Panc1 (cell line): ENCODE measurements at regions not wholly inside any gene's neighbourhood (a gene's known extent, or its start where the extent isn't known, plus 50 kb on each side); places are given as distances from the start of the nearest gene placed in this dataset.

Experiments
- SIN3A ChIP-seq: IDR thresholded peaks from 2 replicates; pipeline ENCODE4 v1.6.1; 2012; ENCODE audit warnings: low read depth, mild to moderate bottlenecking, low read length, moderate library complexity, borderline replicate concordance; ENCODE audit not compliant: insufficient read depth
- TCF7L2 ChIP-seq: IDR thresholded peaks from 2 replicates; pipeline ENCODE4 v1.6.1; 2011; ENCODE audit warnings: mild to moderate bottlenecking, low read depth, low read length, inconsistent platforms
- TF ChIP-seq, protein P1 (sequence below): fragments of 450-650 bp; IDR thresholded peaks from 2 replicates; pipeline ENCODE4 v1.5.1; 2017; ENCODE audit warnings: mild to moderate bottlenecking
- TF ChIP-seq, protein P2 (sequence below), 2 experiments: IDR thresholded peaks; 2 replicates each; pipeline ENCODE4 v1.6.1; 2011 to 2012; ENCODE audit warnings: low read depth in 2 of 2, control low read depth in 1 of 2, low read length in 1 of 2, mild to moderate bottlenecking in 1 of 2, moderate library complexity in 1 of 2; ENCODE audit not compliant: insufficient read depth in 1 of 2

- TF ChIP-seq TCF7L2, result no peak
- TF ChIP-seq, protein P1, sequence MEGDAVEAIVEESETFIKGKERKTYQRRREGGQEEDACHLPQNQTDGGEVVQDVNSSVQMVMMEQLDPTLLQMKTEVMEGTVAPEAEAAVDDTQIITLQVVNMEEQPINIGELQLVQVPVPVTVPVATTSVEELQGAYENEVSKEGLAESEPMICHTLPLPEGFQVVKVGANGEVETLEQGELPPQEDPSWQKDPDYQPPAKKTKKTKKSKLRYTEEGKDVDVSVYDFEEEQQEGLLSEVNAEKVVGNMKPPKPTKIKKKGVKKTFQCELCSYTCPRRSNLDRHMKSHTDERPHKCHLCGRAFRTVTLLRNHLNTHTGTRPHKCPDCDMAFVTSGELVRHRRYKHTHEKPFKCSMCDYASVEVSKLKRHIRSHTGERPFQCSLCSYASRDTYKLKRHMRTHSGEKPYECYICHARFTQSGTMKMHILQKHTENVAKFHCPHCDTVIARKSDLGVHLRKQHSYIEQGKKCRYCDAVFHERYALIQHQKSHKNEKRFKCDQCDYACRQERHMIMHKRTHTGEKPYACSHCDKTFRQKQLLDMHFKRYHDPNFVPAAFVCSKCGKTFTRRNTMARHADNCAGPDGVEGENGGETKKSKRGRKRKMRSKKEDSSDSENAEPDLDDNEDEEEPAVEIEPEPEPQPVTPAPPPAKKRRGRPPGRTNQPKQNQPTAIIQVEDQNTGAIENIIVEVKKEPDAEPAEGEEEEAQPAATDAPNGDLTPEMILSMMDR, result no peak
- TF ChIP-seq SIN3A, result no peak
- TF ChIP-seq, protein P2, sequence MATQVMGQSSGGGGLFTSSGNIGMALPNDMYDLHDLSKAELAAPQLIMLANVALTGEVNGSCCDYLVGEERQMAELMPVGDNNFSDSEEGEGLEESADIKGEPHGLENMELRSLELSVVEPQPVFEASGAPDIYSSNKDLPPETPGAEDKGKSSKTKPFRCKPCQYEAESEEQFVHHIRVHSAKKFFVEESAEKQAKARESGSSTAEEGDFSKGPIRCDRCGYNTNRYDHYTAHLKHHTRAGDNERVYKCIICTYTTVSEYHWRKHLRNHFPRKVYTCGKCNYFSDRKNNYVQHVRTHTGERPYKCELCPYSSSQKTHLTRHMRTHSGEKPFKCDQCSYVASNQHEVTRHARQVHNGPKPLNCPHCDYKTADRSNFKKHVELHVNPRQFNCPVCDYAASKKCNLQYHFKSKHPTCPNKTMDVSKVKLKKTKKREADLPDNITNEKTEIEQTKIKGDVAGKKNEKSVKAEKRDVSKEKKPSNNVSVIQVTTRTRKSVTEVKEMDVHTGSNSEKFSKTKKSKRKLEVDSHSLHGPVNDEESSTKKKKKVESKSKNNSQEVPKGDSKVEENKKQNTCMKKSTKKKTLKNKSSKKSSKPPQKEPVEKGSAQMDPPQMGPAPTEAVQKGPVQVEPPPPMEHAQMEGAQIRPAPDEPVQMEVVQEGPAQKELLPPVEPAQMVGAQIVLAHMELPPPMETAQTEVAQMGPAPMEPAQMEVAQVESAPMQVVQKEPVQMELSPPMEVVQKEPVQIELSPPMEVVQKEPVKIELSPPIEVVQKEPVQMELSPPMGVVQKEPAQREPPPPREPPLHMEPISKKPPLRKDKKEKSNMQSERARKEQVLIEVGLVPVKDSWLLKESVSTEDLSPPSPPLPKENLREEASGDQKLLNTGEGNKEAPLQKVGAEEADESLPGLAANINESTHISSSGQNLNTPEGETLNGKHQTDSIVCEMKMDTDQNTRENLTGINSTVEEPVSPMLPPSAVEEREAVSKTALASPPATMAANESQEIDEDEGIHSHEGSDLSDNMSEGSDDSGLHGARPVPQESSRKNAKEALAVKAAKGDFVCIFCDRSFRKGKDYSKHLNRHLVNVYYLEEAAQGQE (IDR thresholded peaks at IDR 0.05; ENCODE audit: insufficient read depth in 1 of 2, low read depth in 2 of 2, low read length in 1 of 2), result no peak
Measured at GRCh38 chr12:78795934-78796445, 68.6 kb upstream of the SYT1 start.
